IMR-90 (cell line): ENCODE measurements at regions not wholly inside any gene's neighbourhood (a gene's known extent, or its start where the extent isn't known, plus 50 kb on each side); places are given as distances from the start of the nearest gene placed in this dataset.

Source experiments
- ATAC-seq: fragments of 200-7000 bp; cut with Tn5 transposase; 2 replicates; pipeline ENCODE4 v1.9.1; 2020; ENCODE audit warnings: low read depth, mild to moderate bottlenecking, moderate library complexity
- BruUV-seq: library from RNA; stranded (reverse); fragments of 400-500 nt; replicated peaks from 2 replicates; lab custom pipeline; 2021; lab: Mats Ljungman, UMichigan
- CTCF ChIA-PET: fragments of 300-600 bp; formaldehyde crosslinking; extraction: SDS; loops from one replicate; lab custom pipeline; 2021; ENCODE audit warnings: antibody characterized with exemption; lab: Yijun Ruan, JAX
- POLR2A ChIA-PET: fragments of 300-600 bp; sonication (Branson Sonifier 250); formaldehyde crosslinking; loops from one replicate; lab custom pipeline; 2022; ENCODE audit warnings: antibody characterized with exemption; ENCODE audit not compliant: unreplicated experiment; lab: Charles Lee
- DNase-seq: peaks from one replicate; pipeline ENCODE4 v3.0.0; 2013
- H2AFZ ChIP-seq: replicated peaks from 2 replicates; pipeline ENCODE3; 2013; ENCODE audit warnings: low read length, mild to moderate bottlenecking; ENCODE audit not compliant: poor library complexity
- H2AK5ac ChIP-seq: 2 replicates; pipeline ENCODE4 v1.6.1; 2013; ENCODE audit warnings: low read depth, low read length, inconsistent platforms
- H2AK9ac ChIP-seq: replicated peaks from 2 replicates; pipeline ENCODE3; 2013; ENCODE audit warnings: mild to moderate bottlenecking, low read depth, low read length, moderate library complexity; ENCODE audit not compliant: poor library complexity
- H2BK120ac ChIP-seq: 2 replicates; pipeline ENCODE4 v1.6.1; 2013; ENCODE audit warnings: low read depth, low read length, inconsistent platforms
- H2BK15ac ChIP-seq: 3 replicates; pipeline ENCODE4 v1.6.1; 2013; ENCODE audit warnings: low read depth, low read length, inconsistent platforms
- H2BK20ac ChIP-seq: 2 replicates; pipeline ENCODE4 v1.6.1; 2013; ENCODE audit warnings: low read depth, mild to moderate bottlenecking, inconsistent platforms, low read length, moderate library complexity
- H2BK5ac ChIP-seq: 2 replicates; pipeline ENCODE4 v1.6.1; 2013; ENCODE audit warnings: mild to moderate bottlenecking, low read depth, low read length, inconsistent platforms; ENCODE audit not compliant: poor library complexity, severe bottlenecking
- H3K14ac ChIP-seq: replicated peaks from 2 replicates; pipeline ENCODE4 v1.6.1; 2013; ENCODE audit warnings: low read depth, low read length, inconsistent platforms
- H3K18ac ChIP-seq: 2 replicates; pipeline ENCODE4 v1.6.1; 2013; ENCODE audit warnings: low read depth, low read length, control low read depth
- H3K23ac ChIP-seq: 2 replicates; pipeline ENCODE4 v1.6.1; 2013; ENCODE audit warnings: low read depth, low read length, inconsistent platforms
- H3K27ac ChIP-seq: 2 replicates; pipeline ENCODE4 v1.5.1; 2013; ENCODE audit warnings: mild to moderate bottlenecking, control low read depth, low read length; ENCODE audit not compliant: insufficient read depth
- H3K27me3 ChIP-seq: 2 replicates; pipeline ENCODE4 v1.6.1; 2013; ENCODE audit warnings: low read length; ENCODE audit not compliant: control insufficient read depth, insufficient read depth
- H3K36me3 ChIP-seq: 2 replicates; pipeline ENCODE4 v1.6.1; 2013; ENCODE audit warnings: low read length, mixed read lengths; ENCODE audit not compliant: control insufficient read depth, insufficient read depth
- H3K4ac ChIP-seq: 2 replicates; pipeline ENCODE4 v1.6.1; 2013; ENCODE audit warnings: low read depth, low read length, inconsistent platforms
- H3K4me1 ChIP-seq: 2 replicates; pipeline ENCODE4 v1.6.1; 2013; ENCODE audit warnings: low read length, mixed read lengths; ENCODE audit not compliant: control insufficient read depth, insufficient read depth
- H3K4me2 ChIP-seq: 2 replicates; pipeline ENCODE4 v1.6.1; 2013; ENCODE audit warnings: low read depth, mild to moderate bottlenecking, control low read depth, low read length, moderate library complexity
- H3K4me3 ChIP-seq: 2 replicates; pipeline ENCODE4 v1.5.1; 2013; ENCODE audit warnings: low read depth, mild to moderate bottlenecking, control low read depth, low read length, moderate library complexity; ENCODE audit not compliant: insufficient read depth
- H3K56ac ChIP-seq: 2 replicates; pipeline ENCODE4 v1.6.1; 2013; ENCODE audit warnings: low read length, inconsistent platforms; ENCODE audit not compliant: insufficient read depth; ENCODE audit errors: extremely low read depth
- H3K79me1 ChIP-seq, 2 experiments: 2 replicates each; pipeline ENCODE4 v1.6.1; 2013; ENCODE audit warnings: low read length in 2 of 2, inconsistent platforms in 1 of 2, low read depth in 1 of 2
- H3K9ac ChIP-seq: 2 replicates; pipeline ENCODE4 v1.6.1; 2013; ENCODE audit warnings: low read depth, low read length, control low read depth
- H3K9me1 ChIP-seq: 2 replicates; pipeline ENCODE4 v1.6.1; 2013; ENCODE audit warnings: low read length, inconsistent platforms; ENCODE audit not compliant: insufficient read depth
- H3K9me3 ChIP-seq: 2 replicates; pipeline ENCODE4 v1.6.1; 2013; ENCODE audit warnings: low read length; ENCODE audit not compliant: control insufficient read depth, insufficient read depth
- H4K20me1 ChIP-seq: 2 replicates; pipeline ENCODE4 v1.6.1; 2013; ENCODE audit warnings: low read length, inconsistent platforms; ENCODE audit not compliant: insufficient read depth
- H4K5ac ChIP-seq: 2 replicates; pipeline ENCODE4 v1.6.1; 2013; ENCODE audit warnings: mild to moderate bottlenecking, low read depth, low read length, control low read depth
- H4K8ac ChIP-seq, 2 experiments: 2 replicates each; pipeline ENCODE4 v1.6.1; 2013; ENCODE audit warnings: low read depth in 2 of 2, low read length in 2 of 2, control low read depth in 1 of 2, inconsistent platforms in 1 of 2
- H4K91ac ChIP-seq: 2 replicates; pipeline ENCODE4 v1.6.1; 2013; ENCODE audit warnings: low read depth, low read length, inconsistent platforms; ENCODE audit not compliant: insufficient read depth
- BHLHE40 ChIP-seq: fragments of 150-350 bp; IDR thresholded peaks from 2 replicates; pipeline ENCODE4 v1.6.1; 2016; ENCODE audit warnings: mild to moderate bottlenecking, low read depth, low read length
- CEBPB ChIP-seq: IDR thresholded peaks from 2 replicates; pipeline ENCODE4 v1.6.1; 2012; ENCODE audit warnings: low read depth, low read length, improper control_type of control experiment
- CTCF ChIP-seq: conservative IDR thresholded peaks from 2 replicates; pipeline ENCODE4 v1.5.1; 2012; ENCODE audit warnings: mild to moderate bottlenecking, low read depth, low read length, improper control_type of control experiment
- ELK1 ChIP-seq: fragments of 150-350 bp; IDR thresholded peaks from 2 replicates; pipeline ENCODE4 v1.6.1; 2016; ENCODE audit warnings: low read depth, mild to moderate bottlenecking, low read length, moderate library complexity, borderline replicate concordance
- FOS ChIP-seq: fragments of 150-350 bp; IDR thresholded peaks from 2 replicates; pipeline ENCODE4 v1.6.1; 2016; ENCODE audit warnings: low read depth, low read length
- MAFK ChIP-seq: IDR thresholded peaks from 2 replicates; pipeline ENCODE4 v1.6.1; 2012; ENCODE audit warnings: low read depth, low read length, improper control_type of control experiment
- MAZ ChIP-seq: IDR thresholded peaks from 2 replicates; pipeline ENCODE4 v1.6.1; 2012; ENCODE audit warnings: low read depth, mild to moderate bottlenecking, low read length, improper control_type of control experiment, moderate library complexity, borderline replicate concordance
- MXI1 ChIP-seq: IDR thresholded peaks from 2 replicates; pipeline ENCODE4 v1.6.1; 2012; ENCODE audit warnings: low read depth, mild to moderate bottlenecking, low read length, moderate library complexity, borderline replicate concordance
- NFE2L2 ChIP-seq: fragments of 150-350 bp; IDR thresholded peaks from 2 replicates; pipeline ENCODE4 v1.6.1; 2016; ENCODE audit warnings: low read depth, mild to moderate bottlenecking, low read length
- POLR2A ChIP-seq: IDR thresholded peaks from 2 replicates; pipeline ENCODE4 v1.6.1; 2012; ENCODE audit warnings: mild to moderate bottlenecking, low read depth, low read length
- RAD21 ChIP-seq: IDR thresholded peaks from 2 replicates; pipeline ENCODE4 v1.6.1; 2012; ENCODE audit warnings: low read length, improper control_type of control experiment
- RCOR1 ChIP-seq: IDR thresholded peaks from 2 replicates; pipeline ENCODE4 v1.6.1; 2012; ENCODE audit warnings: mild to moderate bottlenecking, low read length, improper control_type of control experiment; ENCODE audit not compliant: insufficient replicate concordance
- RFX5 ChIP-seq: IDR thresholded peaks from 2 replicates; pipeline ENCODE4 v1.8.0; 2012; ENCODE audit warnings: low read depth, mild to moderate bottlenecking, low read length, moderate library complexity
- SMC3 ChIP-seq: fragments of 150-350 bp; IDR thresholded peaks from 2 replicates; pipeline ENCODE4 v1.6.1; 2016; ENCODE audit warnings: low read depth, mild to moderate bottlenecking, antibody characterized with exemption, low read length, moderate library complexity
- USF2 ChIP-seq: fragments of 150-350 bp; IDR thresholded peaks from 2 replicates; pipeline ENCODE4 v1.6.1; 2017; ENCODE audit warnings: mild to moderate bottlenecking, antibody characterized with exemption, low read length, low read depth
- WGBS, 2 experiments: methylation state at CpG; one replicate each; pipeline versions ENCODE4 v1.1.5 to v1.1.7; 2013; ENCODE audit warnings: missing lambda C conversion rate in 2 of 2; ENCODE audit not compliant: insufficient read length in 1 of 2; ENCODE audit errors: extremely low coverage in 2 of 2; 5-methylcytosine and 5-hydroxymethylcytosine counted together
- dilution Hi-C: fragments of 300-500 bp; cut with HindIII; formaldehyde crosslinking; loops from one replicate; pipeline ENCODE4 v1.14.3; 2018; ENCODE audit warnings: low sequenced_read_pairs; ENCODE audit not compliant: unreplicated experiment
- in situ Hi-C: fragments of 300-500 bp; cut with MboI; formaldehyde crosslinking; loops from 3 replicates; pipeline ENCODE4 v1.14.3; 2019; ENCODE audit warnings: low sequenced_read_pairs, inconsistent platforms, mixed read lengths
- intact Hi-C: fragments of 100-400 bp; cut with micrococcal nuclease; formaldehyde crosslinking; loops from 2 replicates; pipeline ENCODE4 v1.10.0; 2022

- Histone ChIP-seq H3K4me1 (no peaks in the 10 kb centered on the region), H3K14ac (no peak overlapping the region), H3K18ac (no peak overlapping the region), H2BK20ac (no peak overlapping the region), H4K91ac (no peak overlapping the region), H3K23ac (no peak overlapping the region), H4K20me1 (no peaks in the 10 kb centered on the region), H2AFZ (no peak overlapping the region), H4K5ac (no peak overlapping the region), H2BK120ac (no peak overlapping the region), H2AK5ac (no peak overlapping the region), H3K4me3 (no peak overlapping the region), H3K9me1 (no peaks in the 10 kb centered on the region), H4K8ac (no peak overlapping the region), H3K4ac (no peak overlapping the region), H2BK5ac (no peak overlapping the region), H3K27me3 (no peaks in the 10 kb centered on the region), H2BK15ac (no peak overlapping the region), H3K9me3 (peaks cover 7% of the 10 kb centered on the region), H3K36me3 (no peaks in the 10 kb centered on the region), H3K27ac (no peak overlapping the region), H3K9ac (no peak overlapping the region), H2AK9ac (no peak overlapping the region), H3K4me2 (no peak overlapping the region), H3K79me1 (no peaks in the 10 kb centered on the region), H3K56ac (no peak overlapping the region)
- DNase-seq, result no peak
- ChIA-PET POLR2A (no interaction called here), CTCF (no interaction called here)
- BruUV-seq, result no TSS peak
- no peak for ATAC-seq
- no CpG with 5 or more reads among the region's 4 CpGs for WGBS, 2 experiments
- TF ChIP-seq USF2, result no peak
- no peak for TF ChIP-seq MXI1
- TF ChIP-seq RCOR1, result no peak
- TF ChIP-seq MAZ, result no peak
- no peak for TF ChIP-seq NFE2L2
- TF ChIP-seq ELK1, result no peak
- no peak for TF ChIP-seq SMC3
- no peak for TF ChIP-seq CEBPB
- TF ChIP-seq FOS, result no peak
- TF ChIP-seq RFX5, result no peak
- no peak for TF ChIP-seq MAFK
- TF ChIP-seq BHLHE40, result no peak
- TF ChIP-seq CTCF, result no peak
- no peak for TF ChIP-seq POLR2A
- no peak for TF ChIP-seq RAD21
- dilution Hi-C loops (no loop called here), intact Hi-C loops (no loop called here), in situ Hi-C loops (no loop called here)
These were observed 129.4 kb downstream of the PCDH20 start for GRCh38 chr13:61286148-61286745.
